GM18873 (cell line): ENCODE measurements at regions not wholly inside any gene's neighbourhood (a gene's known extent, or its start where the extent isn't known, plus 50 kb on each side); places are given as distances from the start of the nearest gene placed in this dataset.
"Not testable (repeated sequence)": the region's sequence is repeated elsewhere in the genome, so short reads cannot be mapped to it uniquely, and the experiment has no call there.

ENCODE experiments used
- ATAC-seq: cut with Tn5 transposase; IDR thresholded peaks from one replicate; pipeline ENCODE4 v1.9.1; 2021; ENCODE audit warnings: mild to moderate bottlenecking, moderate library complexity, moderate number of reproducible peaks; ENCODE audit not compliant: unreplicated experiment, low FRiP score

- ATAC-seq: no peak
These were observed 519.2 kb upstream of the ZP4 start for GRCh38 chr1:238409932-238410331.

GRCh38 chr1:238409191-238409850, 518.6 kb upstream of the ZP4 start:
- ATAC-seq: no peak

DNA sequence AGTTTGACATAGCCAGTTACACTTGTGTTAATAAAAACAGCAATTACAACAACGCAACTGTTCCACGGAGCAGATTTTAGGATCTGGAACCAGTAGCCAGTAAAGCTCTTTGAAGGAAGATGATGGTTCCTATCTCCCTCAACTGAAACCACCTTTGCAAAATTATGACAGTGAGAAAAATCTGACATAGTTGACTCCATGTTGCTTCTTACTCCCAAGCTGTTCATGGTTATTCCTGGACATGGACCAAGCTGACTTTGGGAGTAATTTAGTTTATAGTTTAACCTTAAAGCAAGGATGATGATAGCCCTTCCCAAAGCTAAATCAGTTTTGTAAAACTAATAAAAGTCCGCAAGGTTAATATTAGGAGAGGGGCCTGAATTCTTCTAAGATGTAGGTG, 518.0 kb upstream of the ZP4 start:
- ATAC-seq: no peak

DNA sequence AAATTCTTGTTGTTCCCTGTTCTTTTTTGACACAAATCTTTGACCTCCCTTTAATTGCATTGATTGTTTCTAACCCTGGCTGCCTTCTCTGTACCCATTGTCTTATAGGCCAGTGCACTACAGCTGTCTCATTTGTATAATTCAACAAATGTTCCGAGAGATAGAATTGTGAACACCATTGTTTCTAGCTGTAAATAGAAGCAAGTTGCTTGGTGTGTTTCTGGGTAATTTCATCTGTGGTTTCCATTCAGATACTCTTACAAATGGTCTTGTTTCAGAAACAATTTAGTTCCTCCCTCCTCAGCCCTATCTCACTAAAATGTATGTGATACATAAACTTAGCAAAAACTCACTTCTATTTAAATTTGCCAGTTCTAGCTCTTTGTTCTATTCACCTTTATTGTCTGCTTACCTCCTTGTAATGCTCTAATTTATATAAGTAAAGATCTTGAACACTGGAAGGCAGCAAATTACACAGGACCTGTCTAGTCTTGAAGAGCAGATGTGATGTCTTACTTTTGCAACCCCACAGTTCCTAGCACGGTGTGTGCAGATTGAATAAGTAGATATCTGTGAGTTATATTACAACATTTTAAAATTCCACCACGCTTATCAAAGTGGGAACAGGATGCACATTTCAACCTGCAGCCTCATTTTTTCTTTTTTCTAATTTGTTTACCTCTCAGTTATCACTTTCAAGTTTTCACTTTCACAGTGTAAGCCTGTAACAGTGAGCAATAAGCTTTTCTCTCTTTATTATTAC, 515.6 kb upstream of the ZP4 start:
- no peak for ATAC-seq

DNA sequence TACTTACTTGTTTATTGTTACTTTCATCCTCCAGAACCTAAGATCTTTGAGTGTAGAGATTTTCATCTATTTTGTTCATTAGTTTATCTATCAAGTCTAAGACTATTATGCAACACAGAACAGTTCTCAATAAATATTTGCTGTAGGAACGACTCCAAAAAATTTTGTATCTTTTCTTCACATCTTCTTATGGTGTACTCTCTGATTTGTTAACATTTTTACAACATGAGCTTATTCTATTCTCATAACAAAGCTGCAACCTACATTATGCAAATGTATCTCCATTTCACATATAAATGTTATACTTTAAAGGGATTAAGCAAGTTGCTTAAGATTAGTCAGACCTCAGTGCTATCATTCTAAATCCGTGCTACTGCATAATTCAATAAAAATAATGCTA, 514.2 kb upstream of the ZP4 start:
- ATAC-seq: no peak

DNA sequence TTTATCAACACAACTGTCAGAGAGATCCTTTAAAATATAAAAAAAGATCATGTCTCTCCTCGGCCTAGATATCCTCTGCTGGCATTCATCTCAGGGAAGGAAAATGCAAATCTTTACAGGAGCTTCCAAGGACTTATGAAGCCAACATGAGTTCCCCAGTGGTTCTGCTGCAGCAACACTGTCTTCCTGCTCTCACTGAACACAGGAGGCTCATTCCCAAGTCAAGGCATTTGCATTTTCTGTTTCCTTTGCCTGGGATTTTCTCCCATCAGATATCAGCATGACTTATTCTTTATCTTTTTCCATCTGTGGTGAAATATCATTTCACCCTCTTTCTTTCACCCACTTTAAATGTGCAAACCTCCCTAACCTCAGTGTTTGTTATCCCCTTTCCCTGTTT, 513.8 kb upstream of the ZP4 start:
- ATAC-seq: no peak

DNA sequence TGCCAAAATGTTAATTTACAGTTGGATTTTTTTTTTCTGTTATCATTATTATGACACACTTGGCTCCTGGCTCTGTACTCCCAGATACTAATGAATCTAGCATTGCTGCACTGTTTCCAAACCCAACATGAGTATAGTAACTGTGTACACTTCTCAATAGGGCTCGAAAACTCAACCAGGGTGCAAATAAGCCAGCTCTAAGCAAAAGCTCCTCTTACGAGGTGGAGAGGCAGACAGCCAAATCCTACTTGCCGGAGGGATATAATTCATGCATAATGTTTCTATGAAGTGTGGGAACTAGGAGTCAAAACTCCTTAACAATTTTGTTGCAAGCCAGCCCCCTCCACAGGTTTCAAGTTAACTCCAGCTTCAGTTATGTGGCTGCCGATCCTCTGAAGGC, 510.4 kb upstream of the ZP4 start:
- no peak for ATAC-seq

DNA sequence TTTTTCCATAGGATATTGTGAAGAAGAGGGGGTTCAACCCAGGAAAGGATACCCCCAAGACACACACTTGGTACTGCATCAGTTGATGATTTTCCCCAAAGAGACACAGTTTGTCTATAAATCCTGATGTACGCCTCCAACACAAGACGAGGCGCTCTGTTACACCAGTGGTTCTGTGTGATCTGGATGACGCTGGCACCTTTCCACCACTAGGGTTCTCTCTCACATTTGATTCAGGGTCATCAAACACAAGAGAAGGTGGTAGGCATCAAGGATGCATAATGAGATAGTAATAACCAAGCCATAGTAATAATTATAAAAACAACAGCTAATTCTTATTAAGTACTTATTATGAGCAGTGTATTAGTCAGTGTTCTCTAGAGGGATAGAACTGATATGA, 508.8 kb upstream of the ZP4 start:
- no peak for ATAC-seq

- no peak for ATAC-seq
These were observed 505.4 kb upstream of the ZP4 start for GRCh38 chr1:238396140-238396539.

- no peak for ATAC-seq
These were observed 493.7 kb upstream of the ZP4 start for GRCh38 chr1:238384381-238384780.

GRCh38 chr1:238380167-238380566, 489.4 kb upstream of the ZP4 start:
- no peak for ATAC-seq

DNA sequence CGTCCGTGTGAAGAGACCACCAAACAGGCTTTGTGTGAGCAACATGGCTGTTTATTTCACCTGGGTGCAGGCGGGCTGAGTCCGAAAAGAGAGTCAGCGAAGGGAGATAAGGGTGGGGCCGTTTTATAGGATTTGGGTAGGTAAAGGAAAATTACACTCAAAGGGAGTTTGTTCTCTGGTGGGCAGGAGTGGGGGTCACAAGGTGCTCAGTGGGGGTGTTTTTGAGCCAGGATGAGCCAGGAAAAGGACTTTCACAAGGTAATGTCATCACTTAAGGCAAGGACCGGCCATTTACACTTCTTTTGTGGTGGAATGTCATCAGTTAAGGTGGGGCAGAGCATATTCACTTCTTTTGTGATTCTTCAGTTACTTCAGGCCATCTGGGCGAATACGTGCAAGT, 488.7 kb upstream of the ZP4 start:
- ATAC-seq: not testable (repeated sequence)

DNA sequence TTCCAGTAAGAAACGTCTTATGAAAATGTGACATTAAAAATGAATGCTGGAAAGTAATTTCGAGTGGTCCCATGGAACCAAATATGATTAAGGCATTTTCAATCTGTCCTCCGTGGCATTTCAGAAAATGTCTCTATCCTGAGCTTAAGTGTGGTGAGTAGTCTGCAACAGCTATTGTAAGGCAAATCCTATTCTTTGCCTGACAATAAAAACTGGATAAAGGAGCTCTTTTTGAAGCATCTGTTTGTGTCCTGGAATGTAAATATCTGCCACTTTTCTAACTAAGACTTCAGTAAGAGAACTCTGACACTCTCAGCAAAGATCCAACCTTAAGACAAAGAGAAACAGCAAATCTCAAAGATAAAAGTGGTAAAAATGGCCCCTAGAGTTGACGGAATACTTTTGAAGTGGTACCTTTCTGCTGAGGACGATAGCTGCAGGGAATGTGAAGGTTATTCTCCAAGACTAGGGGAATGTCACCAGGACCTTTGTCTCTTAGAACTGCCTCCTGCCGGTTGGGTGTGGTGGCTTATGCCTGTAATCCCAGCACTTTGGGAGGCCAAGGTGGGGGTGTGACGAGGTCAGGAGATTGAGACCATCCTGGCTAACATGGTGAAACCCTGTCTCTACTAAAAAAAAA, 486.7 kb upstream of the ZP4 start:
- no peak for ATAC-seq

DNA sequence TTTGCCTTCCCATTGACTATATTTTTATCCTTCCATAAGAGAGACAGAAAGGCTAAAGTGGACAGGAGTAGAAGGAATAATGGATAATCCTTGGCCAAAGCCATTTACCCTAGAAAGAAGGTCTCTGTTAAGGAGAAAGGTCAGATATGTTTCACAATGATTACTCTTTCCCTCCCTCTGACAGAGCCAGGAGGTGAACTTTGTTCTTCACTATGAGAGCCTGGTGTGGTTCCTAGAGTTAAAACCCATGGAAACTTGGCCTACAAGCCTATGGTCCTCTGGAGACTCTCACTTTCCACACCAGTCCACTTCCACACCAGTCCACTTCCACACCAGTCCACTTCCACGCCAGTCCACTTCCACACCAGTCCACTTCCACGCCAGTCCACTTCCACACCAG, 479.9 kb upstream of the ZP4 start:
- no peak for ATAC-seq

DNA sequence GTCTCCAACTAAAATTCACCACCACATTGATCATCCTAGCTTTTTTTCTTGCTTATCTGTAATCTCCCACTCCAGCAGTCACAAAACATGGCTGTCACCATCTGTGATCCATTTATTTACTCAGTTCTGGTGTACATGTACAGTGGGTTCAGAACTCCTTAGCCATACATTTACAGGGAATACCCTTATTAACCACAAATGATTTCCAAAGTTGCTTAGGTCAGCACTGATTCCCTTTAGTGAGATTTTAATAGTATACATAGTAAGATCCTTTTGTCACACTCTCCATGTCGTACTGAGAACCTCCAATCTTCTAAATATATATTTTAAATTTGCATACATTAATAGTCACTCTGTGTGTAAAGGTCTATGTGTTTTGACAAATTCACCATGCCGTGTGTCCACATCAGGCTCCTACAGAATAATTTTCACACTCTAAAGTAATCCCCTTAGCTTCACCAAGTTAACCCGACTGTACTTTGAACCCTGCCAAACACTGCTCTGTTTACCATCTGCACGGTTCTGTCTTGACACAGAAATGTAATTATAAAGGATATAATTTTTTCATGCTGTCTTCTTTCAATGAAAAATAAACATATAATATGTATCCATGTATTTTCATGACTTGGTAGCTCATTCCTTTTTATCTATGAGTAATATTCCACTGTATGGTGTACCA, 473.6 kb upstream of the ZP4 start:
- ATAC-seq: no peak

- ATAC-seq: no peak
These were observed 469.8 kb upstream of the ZP4 start for GRCh38 chr1:238360474-238360873.

GRCh38 chr1:238350471-238350870, 459.7 kb upstream of the ZP4 start:
- no peak for ATAC-seq

GRCh38 chr1:238346340-238346739, 455.6 kb upstream of the ZP4 start:
- no peak for ATAC-seq

DNA sequence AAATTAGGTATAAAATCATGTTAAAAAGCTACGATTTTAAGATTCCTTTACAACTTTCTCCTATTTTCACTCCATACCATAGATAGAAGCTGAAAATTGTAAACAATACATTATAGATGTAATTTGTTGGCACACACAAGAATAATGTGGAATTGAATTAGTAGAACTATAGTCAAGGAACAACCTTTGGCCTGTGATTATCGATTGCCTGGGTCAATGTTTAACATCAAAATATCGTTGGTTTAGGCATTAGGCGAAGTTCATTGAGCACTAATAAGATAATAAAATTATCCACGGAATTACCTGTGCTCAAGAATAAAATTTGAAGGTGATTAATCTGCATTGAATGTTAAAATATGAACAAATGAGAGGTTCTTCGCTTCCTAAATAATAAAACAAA, 455.1 kb upstream of the ZP4 start:
- ATAC-seq: no peak

DNA sequence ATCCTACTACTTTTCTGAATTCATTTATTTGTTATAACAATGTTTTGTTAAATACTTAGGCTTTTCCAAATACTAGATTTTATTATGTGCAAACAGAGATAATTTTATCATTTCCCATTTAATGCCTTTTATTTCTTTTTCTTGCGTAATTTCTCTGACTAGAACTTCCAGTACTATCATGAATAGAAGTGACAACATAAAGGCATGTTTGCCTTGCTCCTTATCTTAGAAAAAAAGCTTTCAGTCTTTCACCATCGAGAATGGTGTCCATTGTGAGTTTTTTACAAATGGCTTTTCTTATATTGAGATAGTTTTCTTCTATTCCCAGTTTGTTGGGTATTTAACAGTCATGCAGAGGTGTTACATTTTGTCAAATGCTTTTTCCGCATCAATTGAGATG, 453.1 kb upstream of the ZP4 start:
- no peak for ATAC-seq

- no peak for ATAC-seq
These were observed 450.7 kb upstream of the ZP4 start for GRCh38 chr1:238341395-238341794.
